ENCODE measurements at regions not wholly inside any gene's neighbourhood (a gene's known extent, or its start where the extent isn't known, plus 50 kb on each side); places are given as distances from the start of the nearest gene placed in this dataset.

DNA sequence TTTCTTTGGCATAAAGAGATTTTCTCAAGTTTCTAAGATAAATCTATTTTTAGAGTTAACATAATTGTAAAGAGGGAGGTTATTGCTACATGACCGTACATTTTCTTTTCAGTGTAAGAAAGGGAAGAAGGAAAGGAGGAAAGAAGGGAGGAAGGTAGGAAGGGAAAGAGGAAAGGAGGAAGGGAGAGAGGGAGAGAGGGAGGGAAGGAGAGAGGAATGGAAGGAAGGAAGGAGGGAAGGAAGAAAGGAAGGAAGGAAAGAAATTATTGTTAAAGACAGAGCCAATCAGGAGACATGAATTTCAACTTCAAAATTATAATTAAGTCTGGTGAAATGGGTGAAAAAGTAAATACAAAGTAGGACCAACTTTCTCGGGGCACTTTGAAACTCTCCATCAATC is 197.6 kb downstream of the SNCA start:
- H3K4me3 ChIP-seq (ENCODE audit: low read depth, low read length), result no peak overlapping the region
- no peak overlapping the region for H3K27ac ChIP-seq
- H3K27me3 ChIP-seq (replicated peaks), result no peaks in the 10 kb centered on the region
- in situ Hi-C loops (cut with HindIII; ENCODE audit: low pct_ligation_motif_present, low sequenced_read_pairs), result no loop called here
- TF ChIP-seq CTCF (IDR thresholded peaks at IDR 0.05; ENCODE audit: low read depth, low read length, missing control alignments), result no peak
- no peaks in the 10 kb centered on the region for H3K36me3 ChIP-seq (replicated peaks)
- DNase-seq, result no peak

DNA sequence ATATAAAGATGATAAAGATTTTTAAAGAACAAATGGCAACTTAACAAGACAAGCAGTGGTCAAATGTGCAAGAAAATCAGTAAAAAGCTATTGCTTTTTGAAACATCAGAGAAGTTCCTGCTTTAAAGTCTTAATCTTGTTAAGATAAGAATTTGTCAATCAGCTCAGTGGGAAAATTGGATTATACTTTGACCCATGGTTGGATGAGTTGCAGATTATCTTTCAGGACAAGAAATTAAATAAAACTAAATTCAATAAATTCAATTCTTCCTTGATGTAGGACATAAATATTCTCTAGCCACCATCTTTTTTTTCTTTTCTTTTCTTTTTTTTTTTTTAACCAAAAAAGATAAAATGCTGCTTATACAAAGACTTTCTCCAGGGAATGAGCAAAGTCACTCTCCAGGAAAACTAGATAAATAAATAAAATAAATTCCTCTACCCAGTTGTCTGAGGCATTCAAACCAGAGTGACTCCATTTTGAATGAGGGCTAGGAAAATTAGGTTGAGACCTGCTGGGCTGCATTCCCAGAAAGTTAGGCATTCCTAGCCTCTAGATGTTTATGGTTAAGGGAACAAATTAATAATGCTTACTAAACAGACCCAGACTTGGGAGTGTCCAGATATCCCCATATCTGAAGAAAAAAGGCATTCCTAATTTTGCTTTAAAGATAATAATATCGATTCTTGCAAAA is 211.2 kb downstream of the SNCA start:
- H3K27ac ChIP-seq, result no peak overlapping the region
- DNase-seq, result no peak
- no peaks in the 10 kb centered on the region for H3K27me3 ChIP-seq (replicated peaks)
- H3K4me3 ChIP-seq (ENCODE audit: low read depth, low read length), result no peak overlapping the region
- H3K36me3 ChIP-seq (replicated peaks), result no peaks in the 10 kb centered on the region
- no peak for TF ChIP-seq CTCF (IDR thresholded peaks at IDR 0.05; ENCODE audit: low read depth, low read length, missing control alignments)
- in situ Hi-C loops (cut with HindIII; ENCODE audit: low pct_ligation_motif_present, low sequenced_read_pairs), result no loop called here

- no peak overlapping the region for H3K4me3 ChIP-seq (ENCODE audit: low read depth, low read length)
- no peak for DNase-seq
- in situ Hi-C loops (cut with HindIII; ENCODE audit: low pct_ligation_motif_present, low sequenced_read_pairs), result no loop called here
These were observed 217.6 kb downstream of the SNCA start for GRCh38 chr4:89619206-89619962.

GRCh38 chr4:89618151-89618550 is 218.8 kb downstream of the SNCA start:
- Histone ChIP-seq H3K27me3 (replicated peaks) (no peaks in the 10 kb centered on the region), H3K27ac (no peak overlapping the region), H3K36me3 (replicated peaks) (no peaks in the 10 kb centered on the region), H3K4me3 (ENCODE audit: low read depth, low read length) (no peak overlapping the region)
- in situ Hi-C loops (cut with HindIII; ENCODE audit: low pct_ligation_motif_present, low sequenced_read_pairs), result no loop called here
- no peak for TF ChIP-seq CTCF (IDR thresholded peaks at IDR 0.05; ENCODE audit: low read depth, low read length, missing control alignments)
- DNase-seq, result no peak

More at GRCh38 chr4:89619206-89619962, 217.6 kb downstream of the SNCA start:
- H3K27ac ChIP-seq, result no peak overlapping the region
- H3K36me3 ChIP-seq (replicated peaks), result no peaks in the 10 kb centered on the region
- no peak for TF ChIP-seq CTCF (IDR thresholded peaks at IDR 0.05; ENCODE audit: low read depth, low read length, missing control alignments)
- no peaks in the 10 kb centered on the region for H3K27me3 ChIP-seq (replicated peaks)

DNA sequence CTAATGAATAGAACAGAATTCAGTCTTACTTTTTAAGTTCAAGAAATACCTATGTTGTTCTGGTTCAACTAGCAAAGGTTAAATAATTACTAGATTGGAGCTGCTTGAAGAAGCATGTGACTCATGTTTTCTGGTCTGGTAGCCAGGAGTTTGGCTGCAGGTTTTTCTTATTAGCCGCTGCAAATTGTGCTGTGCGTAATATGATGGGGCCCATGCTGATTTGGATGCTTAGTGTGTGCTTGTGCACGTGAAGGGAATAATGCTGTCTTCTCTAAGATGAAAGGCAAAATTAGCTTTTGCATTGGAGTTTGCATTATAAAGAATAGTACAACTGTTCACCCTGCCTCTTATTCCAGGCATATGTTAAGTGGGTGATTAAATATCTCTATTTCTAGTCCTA is 219.6 kb downstream of the SNCA start:
- H3K36me3 ChIP-seq (replicated peaks), result no peaks in the 10 kb centered on the region
- H3K27me3 ChIP-seq (replicated peaks), result no peaks in the 10 kb centered on the region
- H3K4me3 ChIP-seq (ENCODE audit: low read depth, low read length), result no peak overlapping the region
- TF ChIP-seq CTCF (IDR thresholded peaks at IDR 0.05; ENCODE audit: low read depth, low read length, missing control alignments), result no peak
- in situ Hi-C loops (cut with HindIII; ENCODE audit: low pct_ligation_motif_present, low sequenced_read_pairs), result no loop called here
- DNase-seq, result no peak
- H3K27ac ChIP-seq, result no peak overlapping the region

Measured in brain microvascular endothelial cell (primary cell).